Amygdala (tissue), 56 donors: ENCODE measurements at regions not wholly inside any gene's neighbourhood (a gene's known extent, or its start where the extent isn't known, plus 50 kb on each side); places are given as distances from the start of the nearest gene placed in this dataset.

Experiments
- DNase-seq, 56 donors: peaks; one replicate each; lab custom pipeline; 2025; lab: John Stamatoyannopoulos, UW

GRCh38 chr12:124238886-124239285 is 56.0 kb upstream of the RFLNA start:
- DNase-seq: no peak

DNA sequence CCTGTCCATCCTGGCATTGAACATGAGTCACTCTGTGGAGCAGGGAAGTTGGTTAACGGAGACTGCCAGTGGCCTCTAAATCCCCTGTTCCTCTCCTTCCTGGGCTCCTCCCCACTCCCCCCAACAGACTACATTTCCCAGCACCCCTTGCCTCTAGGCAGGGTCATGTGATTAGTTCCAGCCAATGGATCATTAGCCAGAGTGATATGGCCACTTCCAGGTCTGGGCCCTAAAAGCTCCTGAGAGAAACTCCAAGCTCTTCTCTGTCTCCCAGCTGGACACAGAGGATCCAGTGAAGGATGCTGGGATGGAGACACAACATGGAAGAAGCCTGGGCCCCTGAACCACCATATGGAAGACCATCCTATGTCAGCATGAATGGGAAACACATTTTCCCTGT is 54.4 kb upstream of the RFLNA start:
- no peak for DNase-seq

DNA sequence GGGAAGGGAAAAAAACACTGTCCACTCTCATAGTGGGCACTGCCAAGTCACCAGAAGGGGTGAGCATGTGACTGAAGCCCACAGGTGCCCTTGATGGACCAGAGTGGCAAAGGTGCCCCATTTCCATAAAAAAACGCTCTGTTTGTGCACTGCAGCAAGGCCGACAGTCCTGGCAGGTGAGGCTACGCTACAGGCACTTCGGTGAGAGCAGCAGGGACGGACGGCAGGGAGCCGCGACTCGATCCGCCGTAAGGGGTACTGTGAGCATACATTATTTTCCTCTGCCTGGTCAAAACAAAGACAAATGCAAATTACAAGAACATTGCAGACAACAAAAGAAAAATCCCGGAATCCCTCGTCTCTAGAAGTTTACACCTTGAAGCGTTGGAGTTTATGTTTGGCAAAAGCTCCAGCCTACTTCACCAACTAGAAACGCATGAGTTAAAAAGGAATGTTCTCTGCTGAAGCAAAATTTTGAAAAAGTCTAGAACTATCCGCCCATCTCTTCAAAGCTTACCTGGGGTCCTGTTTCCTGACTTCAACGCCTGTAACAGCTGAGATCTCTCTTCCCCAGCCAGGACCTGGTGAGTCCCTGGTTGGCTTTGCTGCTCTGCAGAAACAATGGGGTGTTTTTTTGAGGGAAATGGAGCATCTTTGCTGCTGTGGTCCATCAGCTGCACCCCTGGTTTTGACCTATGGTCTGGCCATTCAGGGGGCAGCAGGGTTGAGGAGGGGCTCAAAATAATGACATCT is 52.9 kb upstream of the RFLNA start:
- DNase-seq: no peak

DNA sequence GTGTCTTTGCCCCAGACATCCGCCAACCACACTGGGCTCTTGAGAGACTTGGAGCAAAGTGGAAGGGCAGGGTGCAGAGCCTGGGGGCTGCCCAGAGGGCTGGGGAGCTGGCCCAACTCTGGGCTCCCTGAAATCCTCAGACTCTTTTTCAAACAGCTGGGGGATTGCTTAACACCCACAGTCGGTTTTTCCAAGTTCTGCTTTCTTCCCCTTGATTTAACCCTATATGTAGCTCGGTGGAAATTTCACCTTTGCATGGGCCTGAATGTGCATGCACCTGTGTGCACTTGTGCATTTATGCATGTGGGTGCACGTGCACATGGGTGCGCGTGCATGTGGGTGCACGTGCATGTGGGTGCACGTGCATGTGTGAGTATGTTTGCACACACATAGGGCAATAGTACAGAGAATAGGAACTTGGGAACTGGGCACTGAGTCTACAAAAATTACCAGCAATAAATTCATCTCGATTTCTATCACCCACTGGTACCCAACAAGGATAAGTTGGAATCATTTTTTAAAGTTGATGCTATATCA is 52.3 kb upstream of the RFLNA start:
- DNase-seq: no peak

DNA sequence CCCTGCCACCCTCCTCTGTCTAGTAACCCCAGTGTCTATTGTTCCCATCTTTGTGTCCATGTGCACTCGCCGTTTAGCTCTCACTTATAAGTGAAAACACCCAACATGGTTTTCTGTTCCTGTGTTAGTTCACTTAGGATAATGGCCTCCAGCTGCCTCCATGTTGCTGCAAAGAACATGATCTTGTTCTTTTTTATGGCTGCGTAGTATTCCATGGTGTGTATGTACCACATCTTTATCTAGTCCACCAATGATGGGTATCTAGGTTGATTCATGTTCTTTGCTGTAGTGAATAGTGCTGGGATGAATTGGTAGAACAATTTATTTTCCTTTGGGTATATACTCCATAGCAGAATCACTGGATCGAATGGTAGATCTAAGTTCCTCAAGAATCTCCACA is 51.0 kb upstream of the RFLNA start:
- no peak for DNase-seq
